HG02884 (cell line): ENCODE measurements at regions not wholly inside any gene's neighbourhood (a gene's known extent, or its start where the extent isn't known, plus 50 kb on each side); places are given as distances from the start of the nearest gene placed in this dataset.

ENCODE experiments used
- ATAC-seq: cut with Tn5 transposase; IDR thresholded peaks from one replicate; pipeline ENCODE4 v1.9.1; 2021; ENCODE audit warnings: mild to moderate bottlenecking, moderate library complexity; ENCODE audit not compliant: unreplicated experiment

DNA sequence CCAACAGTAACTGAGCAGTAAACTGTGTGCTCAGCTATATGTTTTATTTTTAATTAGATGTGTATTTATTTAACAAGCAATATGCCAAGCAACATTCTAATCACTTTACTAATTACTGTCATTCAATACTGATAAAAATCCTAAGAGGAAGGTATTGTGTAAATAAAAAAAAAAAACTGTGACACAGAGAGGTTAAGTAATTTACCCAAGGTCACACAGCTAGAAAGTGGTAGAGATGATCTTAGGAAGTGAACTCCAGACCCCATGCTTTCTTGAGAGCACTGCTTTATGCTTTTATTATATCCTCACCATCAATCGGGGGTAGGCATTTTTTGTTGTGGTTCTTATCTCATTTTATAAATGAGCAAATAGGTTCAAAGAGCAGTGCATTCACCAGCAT, 417.1 kb downstream of the RAB28 start:
- ATAC-seq, result no peak

DNA sequence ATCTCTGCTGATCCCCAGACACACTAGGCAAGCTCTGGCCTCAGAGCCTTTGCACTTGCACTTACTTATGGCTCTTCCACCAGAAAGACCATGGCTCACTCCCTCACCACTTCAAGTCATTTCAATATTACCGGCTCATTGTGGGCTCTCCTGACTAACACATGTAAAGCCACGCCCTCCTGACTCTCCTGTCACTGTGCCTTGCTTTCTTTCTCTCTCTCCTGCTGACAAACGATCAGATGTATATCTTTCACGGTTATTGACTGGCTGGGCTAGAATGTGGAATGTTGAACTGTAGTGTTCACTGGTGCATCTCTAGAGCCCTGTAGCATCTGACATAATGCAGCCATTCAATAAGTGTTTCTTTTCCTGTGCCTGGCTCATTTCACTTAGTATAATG, 425.1 kb downstream of the RAB28 start:
- no peak for ATAC-seq

DNA sequence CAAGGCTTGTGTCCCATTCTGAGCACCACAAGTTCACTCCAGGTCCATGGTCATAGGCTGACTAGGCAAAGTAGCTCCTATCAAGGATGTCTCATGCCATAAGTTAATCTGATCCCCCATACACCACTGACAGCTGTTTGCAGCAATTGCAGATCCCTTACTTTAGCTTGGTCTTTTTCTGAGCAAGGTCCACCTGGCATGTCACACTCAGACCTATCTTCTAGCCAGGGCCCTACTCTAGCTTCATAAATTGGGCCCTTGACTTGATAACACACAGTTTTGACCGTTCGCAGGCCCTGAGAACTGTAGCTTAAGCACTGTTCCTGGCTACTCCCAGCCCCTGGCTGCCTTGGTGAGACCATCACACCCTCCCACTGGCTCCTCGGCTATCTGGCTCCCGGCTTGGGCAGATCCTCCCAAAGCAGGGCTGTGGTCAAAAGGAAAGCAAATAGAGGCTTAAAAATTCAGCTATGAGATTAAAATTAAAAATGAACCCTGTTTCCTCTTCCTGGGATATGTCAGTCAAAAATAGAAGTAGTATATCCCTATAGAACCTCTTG, 427.4 kb downstream of the RAB28 start:
- no peak for ATAC-seq

DNA sequence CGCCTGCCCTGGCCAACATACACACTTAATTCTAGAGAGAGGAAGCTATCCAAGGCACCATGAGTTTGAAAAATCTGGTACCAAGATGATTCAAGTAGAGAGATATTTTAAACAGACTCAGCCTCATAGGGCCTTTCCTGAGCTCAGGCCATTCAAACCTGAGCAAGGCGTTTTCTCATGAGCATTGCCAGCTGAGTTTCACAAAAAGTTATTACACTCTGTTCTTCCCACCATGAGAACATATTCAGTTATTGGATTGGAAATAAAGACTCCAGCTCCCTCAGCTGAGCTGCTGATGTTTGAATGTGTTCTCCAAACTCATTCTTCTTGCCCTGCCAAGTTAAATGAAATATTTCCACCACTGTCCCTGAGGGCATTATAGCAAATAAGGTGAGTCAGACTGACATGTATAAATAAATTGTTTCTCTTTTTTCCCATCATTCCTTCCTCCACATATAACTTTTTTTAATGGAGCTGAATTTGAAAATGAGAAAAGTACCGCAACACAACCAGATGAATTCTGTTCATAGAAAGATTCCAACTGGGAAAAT, 429.6 kb downstream of the RAB28 start:
- ATAC-seq, result no peak

DNA sequence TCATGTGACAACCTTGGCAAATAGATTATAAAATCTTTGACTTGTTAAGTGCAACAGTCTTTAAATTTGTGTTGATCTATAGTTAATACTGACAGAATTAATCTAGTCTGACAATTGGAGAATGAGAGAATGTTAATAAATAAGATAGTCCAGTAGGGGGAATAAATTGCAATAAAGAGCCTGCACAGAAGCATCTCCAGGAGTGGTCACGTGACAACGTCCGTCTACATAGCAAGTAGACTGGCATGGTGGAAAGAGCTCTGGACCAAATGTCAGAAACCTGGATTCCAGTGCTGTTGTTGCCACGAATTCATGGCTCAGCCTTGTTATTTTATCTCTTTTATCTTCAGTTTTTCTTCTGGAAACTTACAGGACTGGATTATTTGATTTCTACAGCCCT, 436.5 kb downstream of the RAB28 start:
- ATAC-seq, result no peak

DNA sequence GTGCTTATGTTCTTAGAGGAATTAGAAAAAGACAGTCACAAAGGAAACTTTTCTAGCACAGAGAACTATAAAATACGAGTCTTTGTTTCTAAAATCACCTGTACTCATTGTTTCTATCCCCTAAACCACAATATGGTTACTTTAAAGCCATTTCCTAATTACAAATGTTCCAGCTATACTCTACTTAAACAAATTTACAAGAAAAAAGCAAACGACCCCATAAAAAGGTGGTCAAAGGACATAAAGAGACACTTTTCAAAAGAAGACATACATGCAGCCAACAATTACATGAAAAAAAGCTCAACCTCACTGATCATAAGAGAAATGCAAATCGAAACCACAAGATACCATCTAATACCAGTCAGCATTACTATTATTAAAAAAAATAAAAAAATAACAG, 447.3 kb downstream of the RAB28 start:
- no peak for ATAC-seq

DNA sequence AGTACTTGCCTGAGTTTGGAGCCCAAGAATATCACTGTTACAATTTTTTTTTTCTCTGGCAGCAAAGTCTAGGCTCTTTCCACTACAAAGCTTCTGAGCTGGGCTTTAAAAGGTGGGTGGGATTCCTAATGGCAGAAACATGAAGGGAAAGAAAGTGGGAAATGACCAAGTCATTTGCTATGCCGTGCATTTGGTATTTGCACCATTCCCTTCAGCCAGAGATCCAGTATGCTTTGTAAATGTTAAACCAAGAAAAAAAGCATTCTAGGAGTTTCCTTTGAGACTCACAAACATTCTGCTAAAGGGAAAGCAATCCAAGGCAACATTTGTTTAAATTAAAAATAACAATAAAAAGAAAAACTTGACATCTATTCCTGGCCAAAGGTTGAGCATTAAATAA, 451.2 kb downstream of the RAB28 start:
- no peak for ATAC-seq

DNA sequence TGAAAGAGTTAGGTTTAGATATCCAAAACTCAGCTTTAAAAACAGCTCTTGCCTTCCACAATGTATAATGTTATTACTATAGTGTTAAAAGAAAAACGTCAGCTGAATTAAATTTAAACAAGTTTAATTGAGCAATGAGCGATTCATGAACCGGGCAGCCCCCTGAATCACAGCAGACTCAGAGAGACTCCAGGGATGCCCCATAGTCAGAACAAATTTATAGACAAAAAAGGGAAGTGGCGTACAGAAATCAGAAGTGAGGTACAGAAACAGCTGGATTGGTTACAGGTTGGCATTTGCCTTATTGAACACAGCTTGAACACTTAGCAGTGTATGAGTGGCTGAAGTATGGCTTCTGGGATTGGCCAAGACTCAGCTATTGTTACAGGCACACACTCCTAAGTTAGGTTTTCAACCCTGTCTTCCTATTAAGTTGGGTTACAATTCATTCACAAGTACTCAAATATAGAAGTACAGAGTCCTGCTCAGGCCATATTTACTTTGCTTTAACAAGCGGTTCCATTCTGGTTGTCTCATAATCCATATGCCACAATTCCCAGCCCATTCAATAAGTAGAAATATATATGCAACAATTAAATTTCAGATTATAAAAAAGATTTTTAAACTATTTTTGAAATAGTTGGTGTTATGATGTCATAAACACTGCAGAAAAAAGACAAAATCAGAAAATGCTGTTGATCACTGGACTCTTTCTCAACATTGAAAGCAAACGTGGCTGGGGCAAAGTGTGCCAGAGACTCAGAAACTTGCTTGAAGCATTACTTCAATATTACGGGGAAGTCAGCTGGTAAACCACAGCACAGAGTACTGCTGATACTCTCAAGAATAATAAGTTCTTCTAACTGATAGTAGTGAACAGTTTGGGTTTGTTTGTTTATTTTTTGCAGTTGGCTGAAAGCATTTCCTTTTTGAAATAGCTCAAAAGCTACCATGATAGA, 459.7 kb downstream of the RAB28 start:
- no peak for ATAC-seq

DNA sequence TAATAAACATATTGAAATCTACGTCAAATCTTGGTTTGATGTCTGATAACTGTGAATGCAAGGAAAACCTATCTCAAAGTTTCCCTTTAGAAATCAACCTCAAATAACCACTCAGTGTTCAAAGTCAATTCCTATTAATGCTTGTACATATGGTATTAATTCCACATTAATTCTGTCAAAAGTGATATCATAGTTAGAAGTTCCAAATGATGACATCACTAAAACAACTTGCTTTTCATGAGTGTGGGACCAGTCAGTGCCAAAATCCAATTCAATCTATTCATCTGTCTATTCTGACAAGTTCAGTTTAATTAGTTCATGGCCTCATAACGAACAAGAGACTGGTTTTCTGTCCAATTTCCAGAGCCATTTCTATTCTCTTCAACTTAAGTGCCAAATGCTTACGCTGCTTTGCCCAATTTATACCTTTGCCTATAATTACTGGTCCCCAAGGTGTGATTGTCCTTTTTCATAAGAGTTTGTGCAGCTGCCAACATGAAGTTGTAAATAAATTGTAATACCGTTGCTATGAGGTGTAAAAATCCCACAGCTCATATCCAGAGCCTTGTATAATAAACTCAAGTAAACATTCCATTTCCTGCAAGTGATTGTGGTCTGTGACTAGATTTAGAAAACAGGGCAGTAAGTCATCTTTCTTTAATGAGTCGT, 476.2 kb downstream of the RAB28 start:
- ATAC-seq, result no peak

DNA sequence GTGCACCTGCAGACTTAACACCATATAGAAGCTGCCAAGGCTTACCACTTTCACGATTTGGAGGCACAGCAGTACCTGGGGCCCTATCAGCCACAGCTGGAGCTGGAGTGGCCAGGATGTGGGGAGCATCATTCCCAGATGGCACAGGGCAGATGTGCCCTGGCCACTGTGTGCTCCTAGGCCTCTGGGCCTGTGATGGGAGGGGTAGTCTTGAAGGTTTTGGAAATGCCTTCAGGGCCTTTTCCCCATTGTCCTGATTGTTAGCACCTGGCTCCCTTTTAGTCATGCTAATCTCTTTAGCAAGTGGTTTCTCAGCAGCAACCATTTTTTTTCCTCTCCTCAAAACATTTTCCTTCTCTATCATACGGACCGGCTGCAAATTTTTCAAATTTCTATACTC, 490.2 kb downstream of the RAB28 start:
- ATAC-seq, result no peak

DNA sequence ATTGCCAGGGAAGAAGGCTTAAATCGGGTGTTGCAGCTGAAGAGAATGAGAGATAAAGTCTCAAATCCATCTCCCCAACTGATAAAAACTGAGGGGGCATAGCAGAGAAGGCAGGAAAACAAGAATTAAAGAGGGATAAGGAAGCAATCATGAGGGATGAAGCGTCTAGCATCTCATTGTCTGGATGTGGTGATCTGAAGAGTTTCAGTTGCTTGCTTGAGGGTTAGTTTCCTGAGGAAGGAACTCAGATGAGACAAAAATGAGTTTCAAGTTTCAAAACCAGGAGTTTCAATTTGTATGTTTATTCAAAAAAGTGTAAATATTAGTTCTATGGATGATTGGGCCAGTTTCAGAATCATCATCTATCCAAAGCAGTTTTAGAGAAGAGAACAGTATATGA, 496.9 kb downstream of the RAB28 start:
- ATAC-seq, result no peak

DNA sequence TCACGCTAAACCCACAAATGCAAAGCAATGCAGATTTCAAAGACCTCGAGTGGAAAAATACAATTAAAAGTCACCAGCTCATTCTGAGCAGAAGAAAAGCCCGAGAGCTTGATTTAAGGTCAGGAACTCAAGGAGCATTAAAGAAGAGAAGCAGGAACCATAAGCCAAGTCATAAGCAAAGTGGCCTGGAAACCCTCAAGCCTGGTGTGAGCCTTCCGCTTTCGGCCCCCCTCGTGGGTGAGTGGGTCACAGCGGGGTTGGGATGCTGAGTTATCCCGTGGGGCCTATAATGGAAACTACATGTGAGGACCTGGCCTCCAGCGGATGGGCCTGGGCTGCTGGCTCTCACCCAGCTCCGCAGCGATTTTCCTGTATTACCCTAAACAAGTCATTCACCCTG, 504.3 kb downstream of the RAB28 start:
- no peak for ATAC-seq

DNA sequence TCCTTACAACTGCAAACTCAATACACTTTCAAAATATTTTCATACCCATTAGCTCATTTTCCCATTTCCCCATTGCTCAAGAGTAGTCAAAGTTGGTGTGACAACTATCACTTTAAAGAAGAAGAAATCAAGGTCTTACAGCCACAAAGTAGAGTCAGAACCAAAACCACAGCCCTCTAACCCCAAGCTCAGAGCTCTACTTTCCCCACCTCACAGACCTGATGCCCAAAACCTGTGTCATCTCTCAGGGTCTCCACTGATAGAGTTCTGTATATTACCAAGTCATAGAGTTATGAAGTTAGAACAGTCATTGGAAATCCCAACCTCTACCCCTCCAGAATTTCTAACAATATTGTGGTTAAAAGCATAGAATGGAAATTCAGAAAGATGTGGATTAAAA, 505.8 kb downstream of the RAB28 start:
- ATAC-seq, result no peak

DNA sequence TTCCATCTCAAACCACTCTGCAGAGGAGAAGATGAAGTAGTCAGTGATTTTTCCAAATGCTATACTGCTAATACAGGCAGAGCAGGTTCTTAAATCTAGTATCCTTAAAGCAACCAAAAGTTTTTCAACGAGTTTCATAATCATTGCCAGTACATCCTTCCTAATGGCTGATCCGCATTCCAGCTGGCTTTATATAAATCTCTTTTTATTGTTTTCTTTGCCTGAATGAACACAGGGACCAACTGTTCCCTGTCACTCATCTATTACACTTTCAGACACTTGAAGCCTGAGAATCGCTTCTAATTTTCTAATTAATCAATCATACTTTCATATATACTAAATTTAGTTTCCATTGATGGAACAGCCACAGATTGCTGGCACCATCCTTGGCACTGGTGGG, 508.6 kb downstream of the RAB28 start:
- no peak for ATAC-seq

DNA sequence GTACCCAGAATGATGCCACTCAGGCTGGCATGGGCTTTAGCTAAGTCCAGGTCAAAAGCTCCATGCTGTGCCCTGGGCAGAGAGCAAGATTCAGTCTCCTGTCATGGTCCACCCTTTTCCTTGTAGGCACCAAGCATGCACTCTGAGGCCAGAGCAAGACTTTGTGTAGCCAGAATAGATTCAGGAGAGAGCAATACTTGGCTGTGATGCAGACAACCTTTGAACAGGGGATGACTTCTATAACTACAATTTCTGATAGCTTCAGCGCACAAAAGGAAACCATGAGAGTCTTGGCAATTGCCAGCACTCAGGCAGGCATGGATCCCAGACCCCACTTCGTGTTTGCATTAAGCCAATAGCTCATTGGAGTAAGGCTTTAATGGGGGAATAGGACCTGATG, 510.6 kb downstream of the RAB28 start:
- ATAC-seq, result no peak

DNA sequence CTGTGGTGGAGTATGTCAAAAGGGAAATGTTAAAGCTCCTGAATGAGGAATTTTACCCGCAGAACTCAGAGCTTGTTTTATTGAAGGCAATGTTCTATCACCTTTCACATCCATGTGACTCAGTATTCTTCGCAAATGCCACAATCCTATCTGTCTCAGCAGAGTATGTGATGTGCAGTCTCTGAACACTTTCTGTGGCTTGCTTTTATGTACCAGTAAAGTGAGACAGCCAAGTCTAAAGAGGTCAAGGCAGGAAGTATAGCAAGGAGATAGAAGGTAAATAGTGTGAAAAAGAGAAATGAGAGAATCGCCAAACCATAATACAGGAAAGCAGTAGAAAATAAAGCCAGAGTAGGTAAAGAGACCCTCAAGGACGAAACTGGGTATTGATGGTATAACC, 515.8 kb downstream of the RAB28 start:
- ATAC-seq, result no peak

DNA sequence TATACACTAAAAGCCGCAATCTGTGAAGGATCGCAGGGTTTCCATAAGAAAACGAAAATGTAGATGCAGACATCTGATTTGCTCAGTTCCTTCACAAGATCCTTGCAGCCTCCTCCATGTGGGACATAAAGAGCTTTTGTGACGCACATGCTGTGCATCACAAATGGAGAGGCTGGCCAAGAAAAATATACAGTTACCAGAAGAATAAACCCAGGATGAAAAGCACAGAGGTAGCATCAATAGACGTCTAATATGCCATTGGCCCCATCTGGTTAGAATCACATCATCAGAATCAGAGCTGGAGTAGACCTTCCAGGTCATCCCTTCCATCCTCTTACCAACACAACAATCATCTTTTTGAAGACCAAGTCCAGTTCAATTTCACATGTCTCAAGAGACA, 517.4 kb downstream of the RAB28 start:
- ATAC-seq, result no peak

DNA sequence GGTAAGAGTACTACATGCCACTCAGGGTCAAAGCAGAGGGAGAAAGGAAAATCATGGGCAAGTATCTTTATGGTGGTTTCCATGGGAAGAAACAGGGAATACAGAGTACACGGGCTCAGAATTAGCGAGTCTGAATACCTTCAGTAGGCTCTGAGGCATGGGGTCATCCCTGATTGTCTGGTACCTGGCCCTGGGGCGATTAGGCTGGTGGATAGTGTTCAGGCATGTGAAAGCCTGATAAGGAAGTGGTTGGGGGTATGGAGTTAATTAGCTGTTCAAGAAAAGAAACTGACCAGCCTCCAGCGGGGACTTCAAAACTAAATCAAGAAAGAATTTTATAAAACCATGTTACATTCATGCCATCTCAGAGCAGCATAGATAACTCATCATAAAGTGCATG, 518.8 kb downstream of the RAB28 start:
- ATAC-seq, result no peak

DNA sequence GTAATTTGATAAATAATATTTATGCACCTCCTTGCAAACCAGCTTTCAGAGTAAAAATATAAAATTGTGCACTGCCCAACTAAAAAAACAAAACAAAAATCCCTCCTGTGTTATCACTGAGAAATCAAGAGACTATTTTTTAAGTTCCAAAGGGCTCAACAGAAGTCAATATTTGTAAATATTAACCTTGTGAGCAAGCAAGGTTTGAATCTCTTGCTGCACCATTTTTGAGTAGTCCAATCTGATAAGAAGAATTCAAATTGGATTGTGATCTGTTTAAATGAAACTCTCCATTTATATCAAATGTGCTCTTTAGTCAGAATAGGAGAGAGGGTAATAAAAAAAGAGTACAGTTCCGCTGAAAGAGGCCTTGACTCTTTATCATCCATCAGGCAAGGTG, 520.2 kb downstream of the RAB28 start:
- ATAC-seq, result no peak

DNA sequence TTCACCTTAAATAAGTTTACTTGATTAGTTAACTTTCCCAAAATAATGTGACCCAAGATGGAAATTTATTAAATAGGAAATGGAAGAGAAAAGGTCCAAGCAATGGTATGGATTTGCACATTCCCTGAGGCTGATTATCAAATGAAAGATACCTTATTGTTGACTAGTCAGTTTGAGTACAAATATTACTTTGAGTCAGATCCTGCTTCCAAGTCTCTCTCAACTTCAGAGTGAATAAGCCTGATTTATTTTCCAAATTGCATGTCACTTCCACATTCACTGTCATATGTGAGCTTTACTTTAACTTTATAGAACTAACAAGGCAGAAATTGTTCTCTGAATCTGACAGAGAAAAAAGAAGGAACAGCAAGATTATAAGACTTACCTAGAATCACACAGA, 520.8 kb downstream of the RAB28 start:
- ATAC-seq, result no peak

DNA sequence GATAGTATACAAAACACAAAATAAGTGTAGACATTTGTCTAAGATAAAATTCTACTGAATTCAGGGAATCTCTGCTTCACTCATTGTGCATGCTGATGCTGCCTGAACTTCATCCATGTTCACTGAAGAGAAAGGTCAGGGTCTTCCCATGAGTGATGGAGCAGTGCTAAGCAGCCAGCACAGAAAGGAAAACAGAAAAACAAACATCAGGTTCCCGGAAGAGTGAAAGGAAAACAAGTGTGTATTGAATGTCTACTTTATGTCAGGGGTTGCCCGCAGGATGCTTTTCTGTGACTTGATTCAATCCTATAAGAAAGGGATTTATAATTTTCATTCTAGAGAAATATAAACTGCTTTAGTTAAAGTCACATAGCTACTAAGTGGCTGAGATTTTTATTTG, 522.4 kb downstream of the RAB28 start:
- no peak for ATAC-seq

DNA sequence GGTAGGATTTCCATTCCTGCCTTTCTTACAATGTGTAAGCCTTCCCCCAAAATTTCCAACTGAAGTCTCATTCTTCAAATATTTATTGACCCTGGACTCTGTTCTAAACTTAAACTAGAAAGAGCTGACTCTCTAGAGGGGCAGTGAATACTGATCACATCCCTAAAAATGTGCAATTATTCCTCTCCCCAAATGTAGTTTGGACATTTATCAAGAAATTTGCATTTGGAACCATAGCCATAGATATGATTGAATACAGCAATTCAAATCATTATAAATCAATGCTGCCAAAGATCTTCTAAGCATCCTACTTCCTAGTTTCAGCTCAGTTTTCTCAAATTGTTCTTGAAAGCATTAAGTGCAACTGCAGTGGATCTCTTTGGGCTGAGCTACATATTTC, 525.7 kb downstream of the RAB28 start:
- ATAC-seq, result no peak
